ENCODE measurements at regions not wholly inside any gene's neighbourhood (a gene's known extent, or its start where the extent isn't known, plus 50 kb on each side); places are given as distances from the start of the nearest gene placed in this dataset.

DNA sequence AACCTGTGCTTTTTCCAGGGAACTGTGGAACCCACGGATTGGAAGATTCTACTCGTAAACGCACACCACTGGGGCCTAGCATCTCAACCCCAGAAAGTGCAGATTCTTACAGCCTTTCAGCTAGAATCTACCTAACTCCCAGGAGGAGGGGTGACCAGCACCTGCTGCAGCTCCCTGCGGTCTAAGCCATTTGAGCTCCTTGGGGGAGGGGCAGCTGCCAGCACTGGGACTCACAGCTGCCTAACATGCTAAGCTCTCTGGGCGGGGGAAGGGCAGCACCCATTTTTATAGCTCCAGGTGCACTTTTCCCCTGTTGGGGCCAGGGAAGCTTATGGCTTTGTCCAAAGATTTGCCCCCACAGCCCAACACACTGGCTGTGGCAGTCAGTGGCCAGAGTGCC, 595.7 kb upstream of the EPHA5 start:
- no peak for ATAC-seq (ENCODE audit: insufficient read depth, low FRiP score)
- Histone ChIP-seq H3K36me3 (ENCODE audit: control insufficient read depth in 4 of 4, insufficient read depth in 4 of 4, low read length in 4 of 4) (no peaks in the 10 kb centered on the region), H3K9ac (ENCODE audit: insufficient read depth in 1 of 2, low read length in 2 of 2) (no peak overlapping the region), H3K27ac (ENCODE audit: low read depth in 1 of 2, low read length in 1 of 2) (no peak overlapping the region), H3K27me3 (ENCODE audit: control insufficient read depth in 3 of 3, insufficient read depth in 3 of 3, low read length in 2 of 3) (no peaks in the 10 kb centered on the region), H3K4me1 (ENCODE audit: control insufficient read depth in 5 of 5, insufficient read depth in 5 of 5, low read length in 5 of 5) (no peaks in the 10 kb centered on the region), H3K9me3 (ENCODE audit: control insufficient read depth in 4 of 4, insufficient read depth in 3 of 4, low read length in 3 of 4) (no peaks in the 10 kb centered on the region), H3K4me3 (no peak overlapping the region)
- TF ChIP-seq, protein P1, sequence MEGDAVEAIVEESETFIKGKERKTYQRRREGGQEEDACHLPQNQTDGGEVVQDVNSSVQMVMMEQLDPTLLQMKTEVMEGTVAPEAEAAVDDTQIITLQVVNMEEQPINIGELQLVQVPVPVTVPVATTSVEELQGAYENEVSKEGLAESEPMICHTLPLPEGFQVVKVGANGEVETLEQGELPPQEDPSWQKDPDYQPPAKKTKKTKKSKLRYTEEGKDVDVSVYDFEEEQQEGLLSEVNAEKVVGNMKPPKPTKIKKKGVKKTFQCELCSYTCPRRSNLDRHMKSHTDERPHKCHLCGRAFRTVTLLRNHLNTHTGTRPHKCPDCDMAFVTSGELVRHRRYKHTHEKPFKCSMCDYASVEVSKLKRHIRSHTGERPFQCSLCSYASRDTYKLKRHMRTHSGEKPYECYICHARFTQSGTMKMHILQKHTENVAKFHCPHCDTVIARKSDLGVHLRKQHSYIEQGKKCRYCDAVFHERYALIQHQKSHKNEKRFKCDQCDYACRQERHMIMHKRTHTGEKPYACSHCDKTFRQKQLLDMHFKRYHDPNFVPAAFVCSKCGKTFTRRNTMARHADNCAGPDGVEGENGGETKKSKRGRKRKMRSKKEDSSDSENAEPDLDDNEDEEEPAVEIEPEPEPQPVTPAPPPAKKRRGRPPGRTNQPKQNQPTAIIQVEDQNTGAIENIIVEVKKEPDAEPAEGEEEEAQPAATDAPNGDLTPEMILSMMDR (IDR thresholded peaks at IDR 0.05; ENCODE audit: control extremely low read depth, extremely low read depth), result no peak
- DNase-seq, result no peak
- WGBS, 2 donors, result 63 to 89% methylated on average over 5 of the region's 5 CpGs

DNA sequence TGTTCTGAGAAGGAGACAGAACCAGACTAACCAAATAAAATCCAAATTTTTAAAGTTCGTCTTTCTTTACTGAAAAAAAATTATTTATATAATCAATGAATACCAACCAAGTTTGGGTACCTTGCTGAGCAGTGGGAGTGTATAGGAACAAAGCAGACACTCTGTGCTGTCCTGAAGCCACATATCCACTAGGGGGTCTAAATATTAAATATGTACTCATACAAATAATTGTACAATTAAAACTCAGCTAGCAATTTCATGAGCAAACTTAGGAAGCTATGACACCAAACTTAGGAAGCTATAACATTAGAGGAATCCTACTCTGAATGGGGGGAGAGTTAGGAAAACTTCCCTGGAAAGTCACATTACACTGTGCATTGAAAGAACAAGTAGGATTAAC, 582.0 kb upstream of the EPHA5 start:
- Histone ChIP-seq H3K4me1 (ENCODE audit: control insufficient read depth in 5 of 5, insufficient read depth in 5 of 5, low read length in 5 of 5) (no peaks in the 10 kb centered on the region), H3K4me3 (no peak overlapping the region), H3K27me3 (ENCODE audit: control insufficient read depth in 3 of 3, insufficient read depth in 3 of 3, low read length in 2 of 3) (no peaks in the 10 kb centered on the region), H3K36me3 (ENCODE audit: control insufficient read depth in 4 of 4, insufficient read depth in 4 of 4, low read length in 4 of 4) (no peaks in the 10 kb centered on the region), H3K9me3 (ENCODE audit: control insufficient read depth in 4 of 4, insufficient read depth in 3 of 4, low read length in 3 of 4) (no peaks in the 10 kb centered on the region), H3K9ac (ENCODE audit: insufficient read depth in 1 of 2, low read length in 2 of 2) (no peak overlapping the region), H3K27ac (ENCODE audit: low read depth in 1 of 2, low read length in 1 of 2) (no peak overlapping the region)
- ATAC-seq (ENCODE audit: insufficient read depth, low FRiP score) (no peak), DNase-seq (no peak)
- WGBS, 2 donors, result 88 to 90% methylated on average over 1 of the region's 1 CpG
- TF ChIP-seq, protein P1 (IDR thresholded peaks at IDR 0.05; ENCODE audit: control extremely low read depth, extremely low read depth), result no peak

DNA sequence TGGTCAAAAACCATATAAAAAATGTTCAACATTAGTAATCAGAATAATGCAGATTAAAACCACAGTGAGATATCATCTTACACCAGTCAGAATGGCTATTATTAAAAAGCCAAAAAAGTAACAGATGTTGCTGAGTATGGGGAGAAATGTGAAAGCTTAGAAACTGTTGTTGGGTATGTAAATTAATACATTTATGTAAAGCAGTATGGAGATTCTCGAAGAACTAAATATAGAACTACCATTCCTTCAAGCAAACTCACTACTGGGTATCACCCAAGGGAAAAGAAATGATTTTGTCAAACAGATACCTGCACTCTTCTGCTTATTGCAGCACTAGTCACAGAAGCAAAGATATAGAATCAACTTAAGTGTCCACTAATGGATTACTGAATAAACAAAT, 576.4 kb upstream of the EPHA5 start:
- Histone ChIP-seq H3K4me1 (ENCODE audit: control insufficient read depth in 5 of 5, insufficient read depth in 5 of 5, low read length in 5 of 5) (no peaks in the 10 kb centered on the region), H3K27ac (ENCODE audit: low read depth in 1 of 2, low read length in 1 of 2) (no peak overlapping the region), H3K4me3 (no peak overlapping the region), H3K27me3 (ENCODE audit: control insufficient read depth in 3 of 3, insufficient read depth in 3 of 3, low read length in 2 of 3) (no peaks in the 10 kb centered on the region), H3K9me3 (ENCODE audit: control insufficient read depth in 4 of 4, insufficient read depth in 3 of 4, low read length in 3 of 4) (no peaks in the 10 kb centered on the region), H3K36me3 (ENCODE audit: control insufficient read depth in 4 of 4, insufficient read depth in 4 of 4, low read length in 4 of 4) (no peaks in the 10 kb centered on the region), H3K9ac (ENCODE audit: insufficient read depth in 1 of 2, low read length in 2 of 2) (no peak overlapping the region)
- DNase-seq (no peak), ATAC-seq (ENCODE audit: insufficient read depth, low FRiP score) (no peak)
- WGBS, 2 donors, result 0 to 30% methylated on average over 1 of the region's 1 CpG
- TF ChIP-seq, protein P1 (IDR thresholded peaks at IDR 0.05; ENCODE audit: control extremely low read depth, extremely low read depth), result no peak

DNA sequence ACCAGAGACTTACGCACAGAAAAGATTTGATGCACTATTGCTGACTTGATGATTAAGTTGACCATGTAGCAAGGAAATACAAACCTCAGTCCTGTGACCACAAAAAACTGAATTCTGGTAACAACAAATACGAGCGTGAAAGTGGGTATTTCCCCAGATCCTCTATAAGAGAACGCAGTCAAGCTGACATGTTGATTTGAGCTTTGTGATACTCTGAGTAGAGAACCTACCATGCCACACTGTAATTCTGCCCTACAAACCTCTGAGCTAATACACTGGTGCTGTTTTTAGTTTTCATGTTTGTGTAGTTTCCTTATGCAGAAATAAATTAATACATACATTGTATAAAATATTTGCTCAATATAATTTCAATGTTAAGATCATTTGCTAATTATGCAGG, 565.6 kb upstream of the EPHA5 start:
- Histone ChIP-seq H3K4me3 (no peak overlapping the region), H3K36me3 (ENCODE audit: control insufficient read depth in 4 of 4, insufficient read depth in 4 of 4, low read length in 4 of 4) (no peaks in the 10 kb centered on the region), H3K27me3 (ENCODE audit: control insufficient read depth in 3 of 3, insufficient read depth in 3 of 3, low read length in 2 of 3) (no peaks in the 10 kb centered on the region), H3K9me3 (ENCODE audit: control insufficient read depth in 4 of 4, insufficient read depth in 3 of 4, low read length in 3 of 4) (peaks cover 0 to 2% (median 0%) of the 10 kb centered on the region in 4 donors), H3K4me1 (ENCODE audit: control insufficient read depth in 5 of 5, insufficient read depth in 5 of 5, low read length in 5 of 5) (no peaks in the 10 kb centered on the region), H3K27ac (ENCODE audit: low read depth in 1 of 2, low read length in 1 of 2) (no peak overlapping the region), H3K9ac (ENCODE audit: insufficient read depth in 1 of 2, low read length in 2 of 2) (no peak overlapping the region)
- TF ChIP-seq, protein P1 (IDR thresholded peaks at IDR 0.05; ENCODE audit: control extremely low read depth, extremely low read depth), result no peak
- ATAC-seq (ENCODE audit: insufficient read depth, low FRiP score), result no peak
- WGBS, 2 donors, result 84 to 90% methylated on average over 4 of the region's 4 CpGs
- no peak for DNase-seq

All from lung (tissue), 11 donors.